ENCODE measurements at regions not wholly inside any gene's neighbourhood (a gene's known extent, or its start where the extent isn't known, plus 50 kb on each side); places are given as distances from the start of the nearest gene placed in this dataset.

DNA sequence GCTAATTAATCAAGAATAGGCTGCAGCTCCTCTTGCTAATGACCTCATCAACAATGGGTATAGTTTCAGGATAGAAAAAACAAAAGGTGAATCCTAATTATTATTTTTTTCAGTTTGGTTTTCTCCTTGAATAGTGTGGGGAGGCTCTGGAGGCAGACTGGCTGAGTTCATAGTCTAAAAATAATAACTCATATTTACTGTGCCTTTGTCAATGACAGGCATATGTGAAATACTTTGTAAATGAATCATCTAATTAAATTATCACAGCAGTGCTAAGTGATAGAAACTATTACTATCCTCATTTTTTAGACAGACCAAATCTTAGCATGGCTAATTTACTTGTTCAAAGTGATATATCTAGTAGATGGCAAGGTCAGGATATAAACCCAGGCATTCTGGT, 1261.0 kb upstream of the SLC10A2 start:
- DNase-seq: no peak

DNA sequence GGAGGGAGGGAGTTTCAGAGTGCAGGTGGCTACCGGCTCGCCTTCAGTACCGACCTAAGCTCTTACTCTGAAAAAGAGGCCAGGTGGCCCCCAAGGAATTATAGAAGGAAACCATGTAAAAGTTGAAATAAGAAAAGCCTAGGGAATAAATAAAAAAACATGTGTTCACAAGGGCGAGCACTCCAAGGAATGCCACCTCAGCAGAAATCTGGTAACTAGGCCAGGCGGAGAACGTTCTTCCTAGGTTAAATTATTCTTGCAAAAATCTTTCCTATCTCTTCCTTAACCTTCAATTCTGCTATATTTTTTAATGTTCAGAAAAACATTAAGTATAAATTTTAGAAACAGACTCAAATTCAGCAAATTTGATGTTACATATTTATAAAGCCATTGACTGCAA, 1260.3 kb upstream of the SLC10A2 start:
- DNase-seq: no peak

DNA sequence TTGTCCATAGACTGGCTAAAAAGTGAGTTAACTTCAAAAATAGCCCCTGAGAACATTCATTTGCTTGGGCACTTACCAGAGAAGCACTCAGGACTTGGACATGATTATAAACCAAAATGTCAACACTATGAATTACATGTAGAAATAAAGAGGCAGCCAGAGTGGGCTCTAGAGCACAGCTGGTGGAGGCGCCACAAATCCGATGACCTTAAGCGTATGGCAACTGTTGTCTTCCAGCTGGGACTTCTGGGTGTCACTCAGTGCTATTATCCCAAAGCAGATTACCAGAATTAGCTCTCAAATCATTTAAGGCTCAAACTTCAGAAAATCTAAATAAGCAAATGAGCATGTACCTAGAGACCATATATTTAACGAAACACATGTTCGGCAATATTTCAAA, 1255.5 kb upstream of the SLC10A2 start:
- DNase-seq: no peak

DNA sequence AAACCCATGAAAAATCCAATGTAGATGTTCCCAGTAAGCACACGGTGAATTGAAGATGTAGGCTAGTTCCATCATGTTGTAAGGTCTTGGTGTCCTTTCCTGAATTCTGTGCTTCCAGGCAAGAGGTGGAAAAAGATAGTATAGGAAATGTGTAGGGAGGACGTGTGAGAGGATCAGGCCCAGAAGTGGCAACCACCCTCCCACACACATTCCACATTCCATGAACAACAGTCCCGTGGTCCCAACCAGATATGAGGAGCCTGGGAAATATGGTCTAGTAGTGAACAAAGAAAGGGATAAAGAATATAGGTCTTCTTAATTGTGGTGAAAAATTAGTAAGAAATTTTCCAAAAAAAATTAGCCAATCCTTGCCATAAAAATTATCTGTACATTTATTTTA, 1254.2 kb upstream of the SLC10A2 start:
- DNase-seq: no peak

DNA sequence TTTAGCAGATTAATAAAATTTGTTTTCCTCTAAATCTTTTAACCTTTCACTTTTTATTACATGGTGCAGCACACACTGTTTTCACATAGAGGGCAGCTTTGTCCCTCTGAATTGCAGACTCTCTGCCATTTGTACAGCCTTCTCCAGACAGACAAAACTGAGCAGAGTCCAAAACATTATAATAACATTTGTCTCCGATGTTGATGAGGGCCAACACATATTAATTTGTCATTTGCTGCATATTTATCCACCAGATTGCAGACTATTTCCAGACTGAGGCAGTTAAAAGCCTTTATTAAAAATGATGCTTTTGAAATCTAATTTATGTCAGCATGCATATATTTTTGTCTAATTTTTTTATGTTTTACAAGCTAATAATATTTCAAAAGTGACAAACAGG, 1251.9 kb upstream of the SLC10A2 start:
- peak in 1 of 2 donors; percentile 9 for DNase-seq

DNA sequence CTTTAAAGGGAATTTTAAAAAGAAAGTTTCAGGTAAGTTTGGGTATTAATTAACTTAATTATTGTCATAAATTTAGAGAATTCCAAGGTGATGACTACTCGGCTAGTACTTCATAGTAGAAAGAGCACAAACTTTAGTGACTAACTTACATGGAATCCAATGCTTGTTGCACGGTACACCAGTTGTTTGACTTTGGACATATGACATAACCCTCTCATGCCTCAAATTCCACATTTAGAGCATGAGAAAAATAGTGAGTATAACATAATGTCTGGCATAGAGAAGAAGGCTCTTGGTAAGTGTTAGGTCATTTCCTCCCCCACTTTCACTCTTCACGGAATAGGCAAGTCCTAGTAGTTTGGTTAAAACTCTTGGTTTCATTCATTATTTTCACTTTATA, 1249.4 kb upstream of the SLC10A2 start:
- no peak for DNase-seq

DNA sequence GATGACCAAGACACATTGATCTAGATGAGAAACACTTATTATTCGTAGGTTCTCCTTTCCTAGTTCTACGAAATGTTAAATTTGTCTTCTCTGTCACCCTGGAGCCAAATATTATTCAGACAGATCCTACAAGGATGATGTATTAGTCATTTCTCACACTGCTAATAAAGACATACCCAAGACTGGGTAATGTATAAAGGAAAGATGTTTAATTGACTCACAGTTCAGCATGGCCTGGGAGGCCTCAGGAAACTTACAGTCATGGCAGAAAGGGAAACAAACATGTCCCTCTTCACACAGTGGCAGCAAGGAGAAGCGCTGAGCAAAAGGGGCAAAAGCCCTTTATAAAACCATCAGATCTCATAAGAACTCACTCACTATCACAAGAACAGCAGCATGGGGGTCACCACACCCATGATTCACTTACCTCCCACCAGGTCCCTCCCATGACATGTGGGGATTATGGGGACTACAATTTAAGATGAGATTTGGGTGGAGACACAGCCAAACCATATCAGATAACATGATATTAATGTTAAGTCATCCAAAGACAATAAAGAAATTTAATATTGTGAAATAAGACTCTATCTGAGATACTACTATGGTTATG, 1248.8 kb upstream of the SLC10A2 start:
- no peak for DNase-seq

DNA sequence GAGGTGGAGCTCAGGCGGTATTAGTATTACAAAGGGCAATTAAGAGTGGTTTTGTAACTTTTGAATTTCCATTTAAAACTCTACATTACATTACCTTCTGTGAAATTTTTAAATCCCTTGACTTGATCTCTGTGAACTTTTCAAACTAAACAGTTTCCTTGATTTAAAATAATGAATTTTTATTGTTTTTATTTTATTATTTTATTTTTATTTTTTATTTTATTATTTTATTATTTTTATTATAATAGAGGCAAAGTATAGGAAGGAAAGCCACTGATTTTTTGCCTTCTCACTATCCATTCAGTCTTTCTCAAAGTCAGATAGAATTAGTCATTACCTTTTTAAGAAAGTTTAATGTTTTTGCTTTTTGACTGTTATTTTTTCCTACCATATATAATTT, 1248.1 kb upstream of the SLC10A2 start:
- no peak for DNase-seq

DNA sequence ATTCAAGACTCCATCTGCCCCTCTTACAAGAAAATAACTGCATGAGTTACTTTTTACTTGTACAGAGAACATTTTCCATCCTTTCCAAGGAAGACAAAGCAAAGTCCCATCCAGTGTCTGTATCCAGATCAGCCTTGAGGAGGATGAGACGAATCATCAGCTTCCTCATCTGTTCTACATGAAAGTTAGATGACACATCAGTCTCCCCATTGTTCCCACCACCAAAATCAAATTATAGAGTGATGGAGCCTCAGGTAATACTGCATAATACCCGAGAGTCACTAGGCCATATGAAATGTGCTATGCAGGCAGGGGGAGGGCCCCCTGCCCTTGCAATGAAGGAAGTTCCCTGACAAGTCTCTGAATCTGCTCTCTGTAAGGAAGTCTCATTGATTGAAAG, 1244.6 kb upstream of the SLC10A2 start:
- DNase-seq: no peak

DNA sequence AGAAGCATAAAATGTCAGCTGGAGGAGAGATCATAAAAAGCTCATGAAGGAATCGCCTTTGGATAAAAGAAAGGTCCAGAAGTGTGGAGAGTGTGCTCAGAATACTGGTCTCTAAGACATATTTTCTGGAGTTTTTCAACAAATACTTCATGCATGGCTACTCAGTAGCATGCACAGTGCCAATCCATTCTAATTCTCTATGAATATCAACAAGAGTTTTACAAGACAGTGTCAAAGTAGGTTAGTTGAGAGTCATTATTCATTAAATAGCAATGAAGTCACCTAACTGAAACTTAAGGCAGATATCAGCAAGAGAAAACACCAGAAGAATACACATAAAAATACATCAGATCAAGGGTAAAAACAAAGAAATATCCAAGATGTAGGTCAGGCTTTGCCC, 1243.2 kb upstream of the SLC10A2 start:
- DNase-seq: no peak

DNA sequence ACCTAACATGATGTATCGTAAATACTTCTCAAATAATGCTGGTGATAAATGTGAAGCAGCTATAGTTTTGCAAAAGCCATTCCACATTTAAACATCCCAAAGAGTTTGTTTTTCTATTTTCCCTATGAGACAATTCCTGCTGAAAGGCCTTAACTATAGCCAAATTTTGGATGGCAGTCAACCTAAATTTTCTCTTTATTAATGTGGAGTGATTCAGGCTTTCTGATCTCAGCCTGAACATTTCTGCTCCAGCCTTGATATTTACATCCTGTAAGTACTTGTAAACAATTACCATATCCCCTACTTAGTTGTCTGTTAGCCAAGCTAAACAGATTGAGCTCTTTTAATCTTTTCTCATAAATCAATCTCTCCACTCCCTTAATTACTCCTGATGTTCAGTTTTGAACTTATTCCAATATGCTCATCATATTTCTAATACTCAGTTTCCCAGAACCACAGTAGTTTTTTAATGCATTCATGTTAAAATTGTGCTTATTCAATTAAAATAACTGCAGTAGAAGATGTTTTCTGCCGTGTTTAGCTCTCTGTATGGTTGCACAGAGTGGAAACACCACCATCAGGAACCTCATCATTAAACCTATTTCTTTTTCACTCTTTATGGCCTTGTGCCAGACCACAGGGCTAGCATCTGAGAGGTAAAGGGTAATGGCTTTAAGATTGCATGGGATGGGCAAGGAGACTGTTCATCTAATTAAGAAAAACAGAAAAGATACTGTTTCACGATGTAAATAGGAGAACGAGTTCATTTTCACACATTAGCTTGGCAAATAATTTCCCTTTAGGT, 1235.2 kb upstream of the SLC10A2 start:
- DNase-seq: no peak

DNA sequence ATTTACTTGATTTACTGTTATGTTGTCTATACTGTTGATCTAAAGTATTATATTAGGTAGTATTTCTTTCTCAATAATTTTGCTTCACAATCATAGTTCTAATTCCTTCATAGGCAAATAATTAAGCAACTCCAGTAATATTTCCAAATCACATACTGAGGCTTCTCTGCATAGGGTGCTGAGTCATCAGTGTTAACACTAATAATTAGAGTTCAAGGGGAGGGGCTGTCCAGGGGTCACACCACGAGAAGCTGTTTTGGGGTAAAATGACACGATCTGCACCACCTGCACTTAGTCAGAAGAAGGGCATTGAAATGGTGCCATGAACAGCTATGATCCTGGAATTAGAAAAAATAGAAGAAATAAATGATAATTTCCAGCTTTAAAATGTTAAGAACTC, 1230.9 kb upstream of the SLC10A2 start:
- DNase-seq: no peak

DNA sequence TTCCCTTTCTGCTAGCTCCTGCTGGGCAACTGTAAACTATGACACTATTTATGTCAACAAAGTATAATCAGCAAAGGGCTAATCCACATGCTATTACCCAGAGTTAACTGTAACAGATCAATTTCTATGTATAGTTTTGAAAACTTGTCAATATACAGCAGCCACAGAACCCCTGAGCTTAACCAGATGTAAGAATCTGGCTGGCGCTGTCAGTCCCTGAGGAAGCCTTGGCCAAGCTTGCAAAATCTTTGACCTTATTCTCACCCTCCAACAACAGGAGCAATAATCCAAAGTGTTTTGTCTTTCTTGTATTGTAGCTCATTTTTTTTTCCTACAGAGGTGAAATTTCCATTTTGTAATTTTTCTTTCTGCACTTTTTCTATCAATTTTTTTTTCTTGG, 1230.1 kb upstream of the SLC10A2 start:
- no peak for DNase-seq

DNA sequence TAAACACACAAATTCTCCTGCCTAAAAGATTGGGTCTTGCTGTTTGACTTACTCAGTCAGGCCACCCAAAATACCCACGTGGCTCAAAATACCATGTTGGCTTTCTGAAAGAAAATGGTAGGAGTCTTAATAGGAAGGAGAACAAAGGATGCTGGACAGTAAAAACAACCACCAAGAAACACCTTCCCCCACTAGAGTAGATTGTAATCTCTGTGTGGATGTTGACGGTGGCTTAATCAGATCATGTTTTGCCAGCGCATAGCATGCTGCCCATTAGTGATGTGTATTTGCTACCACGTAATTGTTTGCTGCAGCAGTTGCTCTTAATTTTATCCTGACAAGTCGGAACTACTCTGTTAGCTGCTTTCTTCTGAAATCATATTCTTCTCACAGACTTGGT, 1229.3 kb upstream of the SLC10A2 start:
- DNase-seq: no peak

DNA sequence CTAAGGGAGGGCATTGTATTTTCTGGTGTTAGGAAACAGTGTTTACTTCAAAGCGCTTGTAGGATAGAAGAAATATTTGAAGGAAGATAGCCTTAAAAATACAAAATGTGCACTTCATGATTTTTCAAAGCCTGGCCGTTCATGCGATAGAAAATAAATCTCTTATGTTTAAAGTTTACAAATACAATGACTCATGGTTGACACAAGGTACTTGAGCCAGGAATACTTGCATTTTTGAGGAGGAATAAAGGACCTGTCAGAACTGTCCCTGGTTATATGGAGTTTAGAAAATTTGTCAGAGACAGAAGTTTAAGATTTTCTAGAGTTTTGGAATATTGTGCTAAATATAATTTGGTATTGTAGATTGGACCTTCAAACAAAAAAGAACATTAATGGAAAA, 1223.2 kb upstream of the SLC10A2 start:
- DNase-seq: no peak

DNA sequence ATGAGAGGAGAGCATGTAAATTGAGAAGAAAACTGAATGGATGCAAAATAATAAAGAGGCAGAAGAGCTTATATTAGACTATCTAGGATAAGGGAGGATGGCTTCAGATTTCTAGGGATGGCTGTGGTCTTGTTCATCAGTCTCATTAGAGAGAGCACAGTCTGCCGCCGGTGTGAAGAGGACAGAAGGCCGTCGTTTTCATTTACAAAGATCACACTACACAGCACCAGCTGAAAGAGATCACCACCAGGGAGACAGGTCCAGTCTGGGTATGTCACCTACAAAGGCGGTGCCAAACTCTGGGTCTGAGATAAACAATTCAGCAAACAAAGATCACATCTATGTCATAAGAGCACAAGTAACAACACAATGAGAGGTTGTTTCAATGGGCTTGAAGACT, 1222.3 kb upstream of the SLC10A2 start:
- DNase-seq: no peak

DNA sequence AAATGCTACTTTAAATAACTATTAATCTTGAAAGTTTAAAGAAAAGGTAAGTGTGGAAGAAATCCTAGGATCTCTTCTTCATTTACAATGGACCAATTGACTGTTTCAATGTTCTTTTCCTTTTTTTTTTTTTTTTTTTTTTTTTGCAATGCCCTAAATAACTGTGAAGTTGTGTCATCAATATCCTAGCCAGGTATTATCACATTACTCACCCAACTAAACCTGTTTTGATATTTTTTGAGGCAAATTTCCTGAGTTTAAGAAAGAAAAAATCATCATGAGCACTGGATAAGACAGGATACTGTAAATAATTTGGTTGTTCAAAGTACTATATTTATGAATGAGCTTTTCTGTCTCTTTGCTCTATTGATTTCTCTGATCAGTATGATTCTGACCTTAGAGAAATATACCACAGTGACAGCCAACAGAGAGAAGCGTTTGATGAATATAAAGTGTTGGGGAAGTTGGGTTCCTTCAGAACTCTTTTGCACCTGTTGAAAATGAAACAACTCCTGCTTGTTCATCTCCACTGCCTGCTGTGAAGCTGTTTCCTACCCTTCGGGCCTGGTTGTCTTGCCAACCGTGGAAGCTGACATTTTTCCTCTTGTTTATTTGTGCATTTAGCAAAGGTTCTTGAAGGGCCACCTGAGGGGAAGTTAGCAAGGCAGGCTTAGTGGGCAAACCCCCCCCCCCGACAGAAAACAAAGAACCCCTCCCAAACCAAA, 1220.5 kb upstream of the SLC10A2 start:
- DNase-seq: no peak

DNA sequence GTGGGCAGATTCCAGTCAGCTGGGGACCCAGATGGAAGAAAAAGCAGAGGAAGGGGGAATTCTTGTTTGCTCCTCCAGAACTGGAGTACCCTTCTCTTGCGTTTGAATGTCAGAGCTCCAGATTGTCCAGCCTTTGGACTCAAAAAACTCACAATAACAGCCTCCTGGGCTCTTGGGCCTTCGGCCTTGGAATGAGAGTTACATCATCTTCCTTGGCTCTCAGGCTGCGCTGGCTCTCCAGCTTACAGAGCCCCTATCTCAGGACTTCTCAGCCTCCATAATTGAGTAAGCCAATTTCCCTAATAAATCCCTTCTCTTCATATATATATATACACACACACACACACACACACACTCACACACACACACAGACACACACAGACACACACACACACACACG, 1215.7 kb upstream of the SLC10A2 start:
- DNase-seq: no peak

DNA sequence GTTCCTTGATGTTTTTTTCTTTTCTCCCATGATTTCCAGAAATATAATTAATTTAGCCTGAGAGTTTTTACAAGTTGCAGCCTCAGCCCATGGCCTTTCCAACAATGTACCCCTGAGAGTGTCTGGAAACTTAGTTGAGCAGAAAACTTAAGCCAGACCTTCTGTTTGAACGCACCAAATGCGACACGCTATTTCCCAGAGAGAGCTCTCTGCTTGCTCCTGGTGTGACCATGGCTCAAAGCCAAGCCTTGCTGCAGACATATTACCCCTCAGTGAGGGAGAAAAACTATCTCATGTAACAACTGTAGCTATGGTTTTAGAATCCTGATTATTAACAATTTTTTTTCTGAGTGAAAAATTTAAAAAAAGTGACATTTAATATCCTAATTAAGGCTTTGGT, 1204.5 kb upstream of the SLC10A2 start:
- DNase-seq: no peak

DNA sequence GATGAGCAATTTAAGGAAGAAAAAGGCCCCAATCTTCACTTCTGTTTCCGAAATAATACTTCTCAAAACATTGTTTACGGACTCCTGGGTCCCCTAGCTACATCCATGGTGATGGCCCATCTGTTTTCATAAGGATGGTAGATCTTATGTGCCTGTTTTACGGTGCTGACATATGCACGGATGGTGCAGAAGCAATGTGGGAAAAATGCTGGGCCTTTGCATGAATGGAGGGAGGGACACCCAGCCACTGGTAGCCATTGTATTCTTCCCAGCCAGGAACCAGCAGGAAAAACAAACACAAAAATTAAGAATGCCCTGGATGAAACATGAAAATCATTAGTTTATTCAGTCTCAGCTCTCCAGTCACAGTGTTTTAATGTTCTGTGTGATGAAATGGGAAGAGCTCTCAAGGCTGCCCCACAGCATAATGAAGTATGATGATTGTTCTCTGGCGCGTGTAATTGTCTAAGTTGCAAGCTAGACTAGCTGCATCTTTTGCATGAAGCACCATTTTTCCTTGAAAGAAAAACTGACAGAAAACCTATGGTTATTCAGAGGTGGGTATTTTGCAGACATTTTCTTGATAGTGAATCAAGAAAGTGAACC, 1201.1 kb upstream of the SLC10A2 start:
- no peak for DNase-seq

DNA sequence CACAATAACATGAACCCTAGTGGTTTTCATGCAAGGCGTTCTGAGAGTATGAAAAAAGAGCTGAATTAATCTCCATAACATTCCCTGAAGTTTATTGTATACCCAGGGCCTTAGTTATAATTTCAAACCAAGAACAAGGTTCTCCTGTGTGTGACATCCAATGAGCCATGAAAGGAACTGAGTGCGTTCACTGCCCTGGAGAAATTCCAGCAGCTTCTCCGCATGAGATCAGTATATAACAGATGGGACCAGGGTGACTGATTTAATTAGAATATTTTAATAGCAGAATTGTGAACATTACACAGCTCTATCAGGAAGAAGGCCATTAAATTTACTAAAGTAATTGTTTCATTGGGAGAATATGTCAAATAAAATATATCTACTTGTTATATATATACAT, 1190.5 kb upstream of the SLC10A2 start:
- DNase-seq: no peak

DNA sequence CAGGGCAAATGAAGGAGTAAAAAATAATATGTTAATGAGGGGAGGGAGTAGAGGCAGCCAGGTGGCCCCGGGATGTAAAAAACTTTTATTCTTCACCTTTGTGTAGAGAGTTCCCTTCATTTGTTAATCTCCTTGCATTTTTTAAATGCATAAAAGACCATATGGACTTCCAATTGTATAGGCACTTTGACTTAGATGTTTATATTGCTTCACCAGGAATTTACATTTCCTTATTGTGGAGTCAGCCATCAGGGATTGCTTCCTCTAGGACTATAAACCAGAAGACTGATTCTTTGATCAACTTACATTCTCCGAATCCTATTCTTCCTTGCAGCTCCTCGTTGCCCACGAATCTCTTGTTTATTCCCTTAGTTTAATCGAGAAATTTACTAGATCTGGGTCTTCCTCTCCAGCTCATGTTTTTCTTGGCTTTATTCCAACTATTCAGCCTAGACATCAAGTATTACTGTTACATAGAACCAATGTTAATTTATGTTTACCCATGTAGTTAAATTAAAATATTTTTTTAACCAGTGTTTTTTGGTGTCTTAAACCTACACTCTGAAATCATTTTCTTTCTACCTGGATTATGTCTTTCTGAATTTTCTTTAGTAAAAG, 1187.0 kb upstream of the SLC10A2 start:
- no peak for DNase-seq

DNA sequence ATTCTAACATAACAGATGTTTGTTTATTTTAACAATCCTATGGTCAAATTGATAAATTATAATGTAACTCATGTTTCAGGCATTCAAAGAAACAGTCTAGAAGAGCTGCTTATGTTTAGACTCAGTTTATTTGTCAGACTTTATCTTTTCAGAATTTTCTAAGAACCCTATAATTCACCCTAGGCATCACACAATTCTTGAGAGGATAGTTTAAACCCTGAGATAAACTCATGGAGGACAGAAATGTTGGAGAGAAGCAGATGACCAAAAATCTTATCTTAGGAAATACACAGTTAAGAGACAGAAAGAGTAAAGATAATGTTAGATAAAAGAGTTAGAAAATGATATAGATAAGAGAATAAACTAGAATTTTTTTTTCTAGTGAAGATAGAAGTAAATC, 1185.7 kb upstream of the SLC10A2 start:
- DNase-seq: no peak

All from hippocampal formation (tissue), 2 donors.